ENCODE measurements at regions not wholly inside any gene's neighbourhood (a gene's known extent, or its start where the extent isn't known, plus 50 kb on each side); places are given as distances from the start of the nearest gene placed in this dataset.

DNA sequence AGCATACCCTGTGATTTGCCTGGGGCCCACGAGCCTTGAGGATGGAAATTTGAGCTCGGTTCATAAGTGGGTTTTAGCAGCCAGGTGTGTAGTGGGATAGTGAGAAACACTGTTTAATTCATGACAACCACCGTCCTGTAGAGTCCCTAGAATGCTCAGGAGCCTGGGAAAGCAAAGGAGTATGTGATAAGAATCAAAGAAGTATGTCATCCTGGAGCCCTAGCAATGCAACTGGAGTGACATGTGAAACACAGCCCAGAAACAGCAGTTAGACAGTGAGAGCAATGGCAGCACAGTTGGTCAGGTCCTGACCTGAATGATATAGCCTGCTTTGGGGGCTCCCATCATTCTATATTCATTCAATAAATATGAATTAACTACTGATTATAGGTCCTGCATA lies 161.2 kb upstream of the ECI2 start:
- no peak for TF ChIP-seq FOS (IDR thresholded peaks at IDR 0.05; ENCODE audit: borderline replicate concordance, insufficient read depth, low read length)
- TF ChIP-seq, protein P1, sequence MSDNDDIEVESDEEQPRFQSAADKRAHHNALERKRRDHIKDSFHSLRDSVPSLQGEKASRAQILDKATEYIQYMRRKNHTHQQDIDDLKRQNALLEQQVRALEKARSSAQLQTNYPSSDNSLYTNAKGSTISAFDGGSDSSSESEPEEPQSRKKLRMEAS (IDR thresholded peaks at IDR 0.05; ENCODE audit: insufficient read depth, insufficient read length): no peak
- no peak for TF ChIP-seq POLR2A (IDR thresholded peaks at IDR 0.05; ENCODE audit: low read depth, low read length)
- TF ChIP-seq CTCF (IDR thresholded peaks at IDR 0.05; ENCODE audit: extremely low read depth in 1 of 2, insufficient read depth in 1 of 2, low read depth in 1 of 2, low read length in 2 of 2): no peak
- no peak for TF ChIP-seq MYC (IDR thresholded peaks at IDR 0.05; ENCODE audit: low read depth, low read length)
